PC-9 (cell line): ENCODE measurements at regions not wholly inside any gene's neighbourhood (a gene's known extent, or its start where the extent isn't known, plus 50 kb on each side); places are given as distances from the start of the nearest gene placed in this dataset.

Experiments
- CTCF ChIP-seq: fragments of 200-600 bp; sonication (generic); conservative IDR thresholded peaks from 2 replicates; pipeline ENCODE4 v1.6.1; 2017; ENCODE audit warnings: mixed run types, antibody characterized with exemption, mild to moderate bottlenecking, moderate library complexity
- EZH2 ChIP-seq: fragments of 200-600 bp; sonication (generic); IDR thresholded peaks from 2 replicates; pipeline ENCODE4 v1.8.0; 2017; ENCODE audit warnings: antibody characterized with exemption, low read depth

GRCh38 chr3:43963208-43963607, 272.5 kb downstream of the ABHD5 start:
- TF ChIP-seq CTCF: no peak
- TF ChIP-seq EZH2: no peak
